ENCODE measurements at regions not wholly inside any gene's neighbourhood (a gene's known extent, or its start where the extent isn't known, plus 50 kb on each side); places are given as distances from the start of the nearest gene placed in this dataset.

DNA sequence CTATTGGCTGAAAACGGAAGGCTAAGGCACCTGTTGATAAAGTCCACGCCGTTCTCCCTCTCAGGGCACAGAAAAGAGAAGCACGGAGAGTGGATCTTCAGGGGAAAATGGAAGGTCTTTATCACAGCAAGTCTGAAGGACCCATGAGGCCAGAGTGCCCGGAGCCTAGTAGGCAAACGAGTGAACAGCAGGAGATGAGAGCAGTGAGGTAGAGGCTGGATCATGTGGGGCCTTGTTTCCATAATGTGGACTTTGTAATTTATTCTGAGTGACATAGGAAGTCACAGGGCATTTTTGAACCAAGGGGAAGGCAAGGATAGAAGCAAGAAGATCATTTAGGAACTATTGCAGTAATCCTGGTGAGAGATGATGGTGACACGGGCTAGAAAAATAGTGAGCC, 287.2 kb upstream of the NRIP1 start:
- Histone ChIP-seq H3K79me2 (ENCODE audit: insufficient read depth, low read length) (no peaks in the 10 kb centered on the region), H3K9me3 (ENCODE audit: insufficient read depth, low read length, severe bottlenecking) (no peaks in the 10 kb centered on the region), H3K27me3 (ENCODE audit: insufficient read depth, low read length, poor library complexity) (no peaks in the 10 kb centered on the region), H4K20me1 (ENCODE audit: insufficient read depth, low read length) (no peaks in the 10 kb centered on the region), H3K27ac (ENCODE audit: low read length) (no peak overlapping the region), H3K9ac (ENCODE audit: low read depth, low read length) (no peak overlapping the region), H2AFZ (ENCODE audit: low read depth, low read length) (peak overlapping the region; percentile 30; the same call in 1 of the 2 replicates), H3K36me3 (ENCODE audit: insufficient read depth, low read length) (no peaks in the 10 kb centered on the region), H3K4me1 (ENCODE audit: insufficient read depth, low read length) (no peaks in the 10 kb centered on the region), H3K4me2 (ENCODE audit: insufficient read depth, low read length) (no peak overlapping the region), H3K4me3 (ENCODE audit: low read depth in 1 of 2, low read length in 2 of 2) (no peak overlapping the region)
- TF ChIP-seq, protein P1, sequence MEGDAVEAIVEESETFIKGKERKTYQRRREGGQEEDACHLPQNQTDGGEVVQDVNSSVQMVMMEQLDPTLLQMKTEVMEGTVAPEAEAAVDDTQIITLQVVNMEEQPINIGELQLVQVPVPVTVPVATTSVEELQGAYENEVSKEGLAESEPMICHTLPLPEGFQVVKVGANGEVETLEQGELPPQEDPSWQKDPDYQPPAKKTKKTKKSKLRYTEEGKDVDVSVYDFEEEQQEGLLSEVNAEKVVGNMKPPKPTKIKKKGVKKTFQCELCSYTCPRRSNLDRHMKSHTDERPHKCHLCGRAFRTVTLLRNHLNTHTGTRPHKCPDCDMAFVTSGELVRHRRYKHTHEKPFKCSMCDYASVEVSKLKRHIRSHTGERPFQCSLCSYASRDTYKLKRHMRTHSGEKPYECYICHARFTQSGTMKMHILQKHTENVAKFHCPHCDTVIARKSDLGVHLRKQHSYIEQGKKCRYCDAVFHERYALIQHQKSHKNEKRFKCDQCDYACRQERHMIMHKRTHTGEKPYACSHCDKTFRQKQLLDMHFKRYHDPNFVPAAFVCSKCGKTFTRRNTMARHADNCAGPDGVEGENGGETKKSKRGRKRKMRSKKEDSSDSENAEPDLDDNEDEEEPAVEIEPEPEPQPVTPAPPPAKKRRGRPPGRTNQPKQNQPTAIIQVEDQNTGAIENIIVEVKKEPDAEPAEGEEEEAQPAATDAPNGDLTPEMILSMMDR (IDR thresholded peaks at IDR 0.05; ENCODE audit: borderline replicate concordance, extremely low read depth, low read length, poor library complexity, severe bottlenecking) = no peak
- TF ChIP-seq EZH2 (IDR thresholded peaks at IDR 0.05; ENCODE audit: borderline replicate concordance, low read depth, low read length, severe bottlenecking) = no peak
- ATAC-seq (ENCODE audit: insufficient read depth, low read depth) = no peak
- DNase-seq = no peak

DNA sequence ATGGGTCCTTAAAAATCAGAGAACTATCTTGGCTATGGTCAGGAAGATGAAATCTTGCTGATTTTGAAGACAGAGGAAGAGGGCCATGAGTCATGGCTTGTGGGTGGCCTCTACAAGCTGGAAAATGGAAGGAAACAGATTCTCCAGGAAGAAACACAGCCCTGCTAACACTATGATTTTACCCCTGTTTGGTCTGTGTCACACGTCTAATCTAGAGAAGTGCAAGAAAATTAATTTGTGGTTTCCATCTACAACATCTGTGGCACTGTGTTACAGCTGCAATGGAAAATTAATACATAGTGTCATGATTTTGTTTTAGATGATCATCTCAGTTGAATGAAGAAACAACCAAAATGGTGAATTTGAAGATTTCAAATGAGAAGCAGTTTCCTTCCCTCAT, 288.7 kb upstream of the NRIP1 start:
- Histone ChIP-seq H3K27ac (ENCODE audit: low read length) (no peak overlapping the region), H4K20me1 (ENCODE audit: insufficient read depth, low read length) (no peaks in the 10 kb centered on the region), H3K4me2 (ENCODE audit: insufficient read depth, low read length) (no peak overlapping the region), H3K4me3 (ENCODE audit: low read depth in 1 of 2, low read length in 2 of 2) (no peak overlapping the region), H3K36me3 (ENCODE audit: insufficient read depth, low read length) (no peaks in the 10 kb centered on the region), H3K79me2 (ENCODE audit: insufficient read depth, low read length) (no peaks in the 10 kb centered on the region), H3K4me1 (ENCODE audit: insufficient read depth, low read length) (no peaks in the 10 kb centered on the region), H3K27me3 (ENCODE audit: insufficient read depth, low read length, poor library complexity) (no peaks in the 10 kb centered on the region), H3K9me3 (ENCODE audit: insufficient read depth, low read length, severe bottlenecking) (no peaks in the 10 kb centered on the region), H2AFZ (ENCODE audit: low read depth, low read length) (no peak overlapping the region), H3K9ac (ENCODE audit: low read depth, low read length) (no peak overlapping the region)
- DNase-seq = no peak
- TF ChIP-seq EZH2 (IDR thresholded peaks at IDR 0.05; ENCODE audit: borderline replicate concordance, low read depth, low read length, severe bottlenecking) = no peak
- TF ChIP-seq, protein P1 (IDR thresholded peaks at IDR 0.05; ENCODE audit: borderline replicate concordance, extremely low read depth, low read length, poor library complexity, severe bottlenecking) = no peak
- ATAC-seq (ENCODE audit: insufficient read depth, low read depth) = no peak

DNA sequence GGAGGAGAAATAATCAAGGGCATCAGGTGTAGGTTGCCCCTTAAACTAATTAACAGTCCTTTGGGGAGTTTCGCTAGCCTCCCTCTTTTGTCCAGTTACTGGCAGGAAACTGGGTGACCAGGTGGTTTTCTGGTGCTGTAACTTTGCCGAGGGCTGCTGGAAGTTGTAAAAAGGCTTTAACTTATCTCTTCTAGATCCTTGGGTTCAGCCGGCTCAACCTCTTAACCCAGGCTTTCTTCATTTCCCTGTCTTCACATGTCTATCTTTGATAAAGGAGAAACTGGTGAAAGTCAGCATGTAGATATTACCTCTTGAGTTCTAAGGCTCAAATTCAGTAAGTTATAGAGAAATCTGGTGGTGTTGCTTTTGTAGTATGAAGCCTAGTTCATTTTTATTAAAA, 289.7 kb upstream of the NRIP1 start:
- DNase-seq = no peak
- TF ChIP-seq, protein P1 (IDR thresholded peaks at IDR 0.05; ENCODE audit: borderline replicate concordance, extremely low read depth, low read length, poor library complexity, severe bottlenecking) = no peak
- H3K79me2 ChIP-seq (ENCODE audit: insufficient read depth, low read length) = no peaks in the 10 kb centered on the region
- no peak overlapping the region for H3K4me2 ChIP-seq (ENCODE audit: insufficient read depth, low read length)
- H3K9ac ChIP-seq (ENCODE audit: low read depth, low read length) = no peak overlapping the region
- H3K27ac ChIP-seq (ENCODE audit: low read length) = no peak overlapping the region
- H3K4me1 ChIP-seq (ENCODE audit: insufficient read depth, low read length) = no peaks in the 10 kb centered on the region
- H3K36me3 ChIP-seq (ENCODE audit: insufficient read depth, low read length) = no peaks in the 10 kb centered on the region
- H2AFZ ChIP-seq (ENCODE audit: low read depth, low read length) = no peak overlapping the region
- no peak for ATAC-seq (ENCODE audit: insufficient read depth, low read depth)
- no peak overlapping the region for H3K4me3 ChIP-seq (ENCODE audit: low read depth in 1 of 2, low read length in 2 of 2)
- no peaks in the 10 kb centered on the region for H4K20me1 ChIP-seq (ENCODE audit: insufficient read depth, low read length)
- H3K27me3 ChIP-seq (ENCODE audit: insufficient read depth, low read length, poor library complexity) = no peaks in the 10 kb centered on the region
- H3K9me3 ChIP-seq (ENCODE audit: insufficient read depth, low read length, severe bottlenecking) = no peaks in the 10 kb centered on the region

DNA sequence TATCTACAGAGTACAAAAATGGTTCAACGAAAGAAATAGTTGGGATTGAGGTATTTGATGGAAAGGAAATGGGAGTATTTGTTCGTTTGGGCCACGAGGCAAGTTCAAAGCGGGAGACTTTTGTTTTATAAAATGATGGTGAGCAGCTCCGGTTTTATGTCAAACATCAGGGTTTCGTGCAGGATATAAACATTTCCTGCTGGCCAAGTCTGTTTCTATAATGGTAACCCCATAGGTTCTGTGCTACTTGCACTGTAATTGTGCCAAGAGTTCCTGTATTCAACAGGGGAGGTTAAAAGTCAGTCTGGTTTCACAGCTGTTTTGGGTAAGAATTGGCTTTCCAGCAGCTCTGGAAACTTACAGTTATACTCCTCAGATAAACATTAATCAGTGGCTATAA, 290.3 kb upstream of the NRIP1 start:
- Histone ChIP-seq H3K4me1 (ENCODE audit: insufficient read depth, low read length) (no peaks in the 10 kb centered on the region), H4K20me1 (ENCODE audit: insufficient read depth, low read length) (no peaks in the 10 kb centered on the region), H3K4me3 (ENCODE audit: low read depth in 1 of 2, low read length in 2 of 2) (no peak overlapping the region), H3K36me3 (ENCODE audit: insufficient read depth, low read length) (no peaks in the 10 kb centered on the region), H3K9ac (ENCODE audit: low read depth, low read length) (no peak overlapping the region), H3K79me2 (ENCODE audit: insufficient read depth, low read length) (no peaks in the 10 kb centered on the region), H3K4me2 (ENCODE audit: insufficient read depth, low read length) (no peak overlapping the region), H3K9me3 (ENCODE audit: insufficient read depth, low read length, severe bottlenecking) (no peaks in the 10 kb centered on the region), H3K27ac (ENCODE audit: low read length) (no peak overlapping the region), H3K27me3 (ENCODE audit: insufficient read depth, low read length, poor library complexity) (no peaks in the 10 kb centered on the region), H2AFZ (ENCODE audit: low read depth, low read length) (no peak overlapping the region)
- ATAC-seq (ENCODE audit: insufficient read depth, low read depth) = no peak
- DNase-seq = no peak
- TF ChIP-seq, protein P1 (IDR thresholded peaks at IDR 0.05; ENCODE audit: borderline replicate concordance, extremely low read depth, low read length, poor library complexity, severe bottlenecking) = no peak
- no peak for TF ChIP-seq EZH2 (IDR thresholded peaks at IDR 0.05; ENCODE audit: borderline replicate concordance, low read depth, low read length, severe bottlenecking)

Data from DND-41 (cell line).